CD4-positive, CD25-positive, alpha-beta regulatory T cell (primary cell): ENCODE measurements at regions not wholly inside any gene's neighbourhood (a gene's known extent, or its start where the extent isn't known, plus 50 kb on each side); places are given as distances from the start of the nearest gene placed in this dataset.

Experiments used
- ATAC-seq, 2 donors: fragments of 150-1000 bp; cut with Tn5 transposase; one replicate each; pipeline ENCODE4 v1.10.0; 2021; ENCODE audit warnings: low read depth in 2 of 2, moderate number of reproducible peaks in 2 of 2, moderate library complexity in 1 of 2
- DNase-seq, 3 donors: peaks; one replicate each; pipeline versions ENCODE4 v3.0.0 to v3.0.0-alpha.2; 2012 to 2022; ENCODE audit warnings: mixed read lengths in 1 of 3
- H3K27ac ChIP-seq: one replicate; pipeline ENCODE4 v1.7.0; 2013; ENCODE audit warnings: mild to moderate bottlenecking, low read length; ENCODE audit not compliant: insufficient read depth, poor library complexity, severe bottlenecking
- H3K27me3 ChIP-seq: one replicate; pipeline ENCODE4 v1.7.0; 2013; ENCODE audit warnings: low read length; ENCODE audit not compliant: control insufficient read depth, insufficient read depth
- H3K36me3 ChIP-seq: one replicate; pipeline ENCODE4 v1.7.0; 2013; ENCODE audit warnings: mild to moderate bottlenecking, low read length, moderate library complexity; ENCODE audit not compliant: control insufficient read depth, insufficient read depth
- H3K4me1 ChIP-seq: 2 replicates; pipeline ENCODE4 v1.7.0; 2013; ENCODE audit warnings: mild to moderate bottlenecking, low read length; ENCODE audit not compliant: insufficient read depth, control insufficient read depth, poor library complexity, severe bottlenecking
- H3K4me3 ChIP-seq: one replicate; pipeline ENCODE4 v1.7.0; 2013; ENCODE audit warnings: low read depth, mild to moderate bottlenecking, low read length, moderate library complexity
- H3K9me3 ChIP-seq, 2 experiments: 1 replicate in 1 of 2; 2 replicates in 1 of 2; pipeline ENCODE4 v1.7.0; 2013; ENCODE audit warnings: low read length in 2 of 2, mild to moderate bottlenecking in 1 of 2, moderate library complexity in 1 of 2; ENCODE audit not compliant: control insufficient read depth in 2 of 2
- H3K27ac Mint-ChIP-seq, 3 donors: one replicate each; pipeline ENCODE4 v1.8.0; 2020 to 2022; ENCODE audit warnings: mild to moderate bottlenecking in 3 of 3, mixed read lengths in 3 of 3, moderate library complexity in 2 of 3
- H3K27me3 Mint-ChIP-seq: one replicate; pipeline ENCODE4 v1.8.0; 2022; ENCODE audit warnings: mild to moderate bottlenecking, mixed read lengths
- H3K36me3 Mint-ChIP-seq: one replicate; pipeline ENCODE4 v1.8.0; 2020; ENCODE audit warnings: mixed read lengths
- H3K4me1 Mint-ChIP-seq, 4 donors: one replicate each; pipeline ENCODE4 v1.8.0; 2020 to 2022; ENCODE audit warnings: mixed read lengths in 4 of 4, mild to moderate bottlenecking in 1 of 4
- H3K4me3 Mint-ChIP-seq, 4 donors: one replicate each; pipeline ENCODE4 v1.8.0; 2020 to 2022; ENCODE audit warnings: mild to moderate bottlenecking in 4 of 4, mixed read lengths in 4 of 4, moderate library complexity in 3 of 4
- H3K9me3 Mint-ChIP-seq, 7 donors: one replicate each; pipeline ENCODE4 v1.8.0; 2020 to 2022; ENCODE audit warnings: mixed read lengths in 7 of 7, mild to moderate bottlenecking in 3 of 7, moderate library complexity in 2 of 7

DNA sequence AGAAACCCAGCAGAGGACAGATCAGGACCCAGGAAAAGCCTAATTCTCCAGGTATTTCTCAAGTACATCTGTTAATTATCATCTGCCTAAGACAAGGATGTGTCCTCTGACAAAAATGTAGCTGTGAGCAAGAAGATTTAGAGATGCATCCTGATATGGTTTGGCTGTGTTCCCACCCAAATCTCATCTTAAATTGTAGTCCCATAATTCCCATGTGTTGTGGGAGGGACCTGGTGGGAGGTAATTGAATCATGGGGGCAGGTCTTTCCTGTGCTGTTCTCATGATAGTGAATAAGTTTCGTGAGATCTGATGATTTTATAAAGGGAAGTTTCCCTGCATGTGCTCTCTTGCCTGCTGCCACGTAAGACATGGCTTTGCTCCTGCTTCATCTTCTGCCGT is 381.8 kb downstream of the BUD13 start:
- Histone ChIP-seq H3K4me3 (no peak overlapping the region), H3K36me3 (no peaks in the 10 kb centered on the region), H3K27me3 (no peaks in the 10 kb centered on the region), H3K9me3 (no peaks in the 10 kb centered on the region), H3K4me1 (no peaks in the 10 kb centered on the region), H3K27ac (no peak overlapping the region)
- Mint-ChIP-seq H3K4me3 (no peak overlapping the region), H3K27me3 (peaks cover 4% of the 10 kb centered on the region), H3K4me1 (no peaks in the 10 kb centered on the region), H3K9me3 (peaks cover 0 to 2% (median 0%) of the 10 kb centered on the region in 7 donors), H3K36me3 (no peaks in the 10 kb centered on the region), H3K27ac (no peak overlapping the region)
- no peak for ATAC-seq
- DNase-seq, result no peak

DNA sequence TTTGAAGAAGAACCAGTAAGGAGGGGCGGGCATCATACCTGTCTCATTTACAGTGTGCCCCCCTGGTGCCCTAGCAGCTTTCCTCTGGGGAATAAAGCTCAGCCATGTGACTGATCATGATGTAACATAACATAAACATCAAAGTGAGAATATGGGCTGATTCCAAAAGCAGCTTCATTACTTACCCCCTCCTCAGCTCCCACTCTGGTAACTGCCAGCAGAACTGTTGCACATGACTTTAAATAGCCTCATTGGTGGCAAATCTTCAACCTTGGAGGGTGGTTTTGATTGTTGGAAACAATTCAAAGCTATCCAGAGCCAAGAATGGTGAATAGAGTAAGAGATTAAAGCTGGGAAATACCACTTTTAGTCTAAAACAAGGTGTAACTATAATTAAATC is 384.6 kb downstream of the BUD13 start:
- H3K4me3 ChIP-seq, result no peak overlapping the region
- H3K9me3 ChIP-seq, result no peaks in the 10 kb centered on the region
- peaks cover 0 to 2% (median 0%) of the 10 kb centered on the region in 7 donors for H3K9me3 Mint-ChIP-seq
- no peaks in the 10 kb centered on the region for H3K36me3 ChIP-seq
- DNase-seq, result no peak
- H3K4me1 Mint-ChIP-seq, result no peaks in the 10 kb centered on the region
- H3K27ac Mint-ChIP-seq, result no peak overlapping the region
- ATAC-seq, result no peak
- H3K4me3 Mint-ChIP-seq, result no peak overlapping the region
- no peaks in the 10 kb centered on the region for H3K27me3 ChIP-seq
- H3K27ac ChIP-seq, result no peak overlapping the region
- no peaks in the 10 kb centered on the region for H3K36me3 Mint-ChIP-seq
- peaks cover 8% of the 10 kb centered on the region for H3K27me3 Mint-ChIP-seq
- H3K4me1 ChIP-seq, result no peaks in the 10 kb centered on the region

DNA sequence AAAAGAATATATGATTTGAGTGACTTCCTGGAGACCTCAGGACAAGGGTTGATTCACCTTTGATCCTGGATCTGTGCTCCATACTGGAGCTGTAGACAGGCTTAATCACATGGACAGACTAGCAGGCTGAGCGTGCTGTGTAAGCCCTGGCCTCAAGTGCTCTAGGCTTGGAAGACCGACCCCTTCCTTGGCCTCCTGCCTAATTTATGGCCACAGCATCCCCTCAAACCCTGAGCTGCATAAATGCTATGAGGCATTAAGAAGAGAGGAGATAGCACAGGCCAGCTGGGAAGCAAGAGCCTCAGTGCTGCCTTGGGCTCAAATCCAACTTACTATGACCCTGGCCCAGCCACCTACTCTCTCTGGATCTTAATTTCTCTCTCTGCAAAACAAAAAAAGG is 385.1 kb downstream of the BUD13 start:
- Histone ChIP-seq H3K4me1 (no peaks in the 10 kb centered on the region), H3K36me3 (no peaks in the 10 kb centered on the region), H3K4me3 (no peak overlapping the region), H3K9me3 (no peaks in the 10 kb centered on the region), H3K27ac (no peak overlapping the region), H3K27me3 (no peaks in the 10 kb centered on the region)
- H3K27me3 Mint-ChIP-seq, result peaks cover 8% of the 10 kb centered on the region
- H3K4me1 Mint-ChIP-seq, result no peaks in the 10 kb centered on the region
- H3K27ac Mint-ChIP-seq, result no peak overlapping the region
- DNase-seq (no peak), ATAC-seq (no peak)
- peaks cover 0 to 2% (median 0%) of the 10 kb centered on the region in 7 donors for H3K9me3 Mint-ChIP-seq
- no peak overlapping the region for H3K4me3 Mint-ChIP-seq
- H3K36me3 Mint-ChIP-seq, result no peaks in the 10 kb centered on the region

DNA sequence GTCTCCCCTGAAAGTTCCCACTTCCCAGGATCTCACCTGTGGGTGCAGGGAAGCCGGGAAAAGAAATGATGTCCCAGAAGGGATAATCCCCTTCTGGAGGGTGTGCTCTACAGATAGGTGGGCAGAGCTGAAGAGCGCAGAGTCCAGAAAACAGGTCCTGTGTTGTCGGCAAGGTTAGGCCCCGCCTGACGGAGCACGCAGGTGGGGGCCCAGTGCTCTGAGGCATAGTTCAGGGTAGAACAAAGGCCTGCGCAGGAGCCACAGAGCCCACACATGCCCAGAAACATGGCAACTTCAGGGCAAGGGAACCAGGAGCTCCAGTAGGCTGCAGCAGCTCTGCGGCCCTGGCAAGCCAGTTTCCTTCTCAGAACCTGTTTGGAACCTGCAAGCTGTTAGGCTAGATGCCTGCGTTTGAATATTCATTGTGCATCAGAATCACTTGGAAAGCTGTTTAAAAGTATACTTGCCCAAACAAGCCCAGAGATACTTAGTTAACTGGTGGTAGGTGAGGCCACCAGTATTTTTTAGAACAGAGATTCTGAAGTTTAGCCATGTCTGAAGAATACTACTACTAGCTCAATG is 386.6 kb downstream of the BUD13 start:
- Histone ChIP-seq H3K27me3 (no peaks in the 10 kb centered on the region), H3K36me3 (no peaks in the 10 kb centered on the region), H3K27ac (no peak overlapping the region), H3K9me3 (no peaks in the 10 kb centered on the region), H3K4me3 (no peak overlapping the region), H3K4me1 (no peaks in the 10 kb centered on the region)
- Mint-ChIP-seq H3K27ac (no peak overlapping the region), H3K4me3 (no peak overlapping the region), H3K9me3 (peaks cover 0 to 6% (median 0%) of the 10 kb centered on the region in 7 donors), H3K36me3 (no peaks in the 10 kb centered on the region), H3K27me3 (peaks cover 8% of the 10 kb centered on the region), H3K4me1 (no peaks in the 10 kb centered on the region)
- DNase-seq, result no peak
- no peak for ATAC-seq

DNA sequence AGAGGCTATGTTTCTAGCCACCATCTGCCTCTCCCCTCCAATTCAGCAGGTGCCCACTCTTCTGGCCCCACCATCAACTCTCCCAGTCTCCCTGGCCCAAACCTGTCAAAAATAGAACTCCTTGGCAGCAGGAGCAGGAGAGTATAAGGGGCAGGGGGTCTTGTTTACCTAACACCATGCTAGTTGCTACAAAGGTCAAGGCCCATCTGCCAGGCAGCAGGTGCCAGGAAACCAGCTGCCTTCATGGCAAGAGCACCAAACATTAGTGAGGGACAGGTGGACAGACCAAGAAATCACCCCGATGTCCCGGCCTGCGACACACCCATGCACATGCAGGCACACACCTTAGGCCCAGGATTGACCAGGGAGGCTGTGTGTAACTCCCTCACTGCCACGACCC is 387.9 kb downstream of the BUD13 start:
- H3K4me3 ChIP-seq, result no peak overlapping the region
- H3K27me3 Mint-ChIP-seq, result peaks cover 8% of the 10 kb centered on the region
- DNase-seq (no peak), ATAC-seq (no peak)
- H3K9me3 Mint-ChIP-seq, result peaks cover 0 to 5% (median 0%) of the 10 kb centered on the region in 7 donors
- H3K36me3 Mint-ChIP-seq, result no peaks in the 10 kb centered on the region
- H3K9me3 ChIP-seq, result no peaks in the 10 kb centered on the region
- no peak overlapping the region for H3K4me3 Mint-ChIP-seq
- H3K4me1 Mint-ChIP-seq, result no peaks in the 10 kb centered on the region
- no peaks in the 10 kb centered on the region for H3K27me3 ChIP-seq
- no peaks in the 10 kb centered on the region for H3K36me3 ChIP-seq
- no peak overlapping the region for H3K27ac ChIP-seq
- no peak overlapping the region for H3K27ac Mint-ChIP-seq
- no peaks in the 10 kb centered on the region for H3K4me1 ChIP-seq

DNA sequence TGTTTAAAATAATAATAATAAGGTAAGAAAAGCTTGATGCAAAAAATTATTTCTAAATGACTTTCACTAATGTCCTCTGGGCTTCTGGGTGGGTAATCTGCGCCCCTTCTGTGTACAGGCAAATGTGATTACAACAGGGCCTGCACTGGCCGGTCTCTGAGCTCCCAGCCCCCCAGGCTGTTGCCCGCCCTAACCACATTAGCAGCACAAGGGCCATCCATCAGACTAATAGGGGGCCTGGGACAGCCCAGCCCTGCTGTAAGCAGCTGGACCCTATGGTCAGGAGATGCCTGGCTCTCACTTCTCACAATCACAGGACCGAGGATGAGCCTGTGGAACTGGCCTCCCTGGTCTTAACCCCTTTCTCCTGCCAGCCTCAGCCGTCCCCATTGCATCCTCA is 388.4 kb downstream of the BUD13 start:
- Mint-ChIP-seq H3K36me3 (no peaks in the 10 kb centered on the region), H3K27ac (no peak overlapping the region), H3K4me1 (no peaks in the 10 kb centered on the region), H3K4me3 (no peak overlapping the region), H3K27me3 (peaks cover 8% of the 10 kb centered on the region), H3K9me3 (peaks cover 0 to 4% (median 0%) of the 10 kb centered on the region in 7 donors)
- H3K27ac ChIP-seq, result no peak overlapping the region
- H3K36me3 ChIP-seq, result no peaks in the 10 kb centered on the region
- H3K27me3 ChIP-seq, result no peaks in the 10 kb centered on the region
- no peak overlapping the region for H3K4me3 ChIP-seq
- ATAC-seq (no peak), DNase-seq (no peak)
- H3K9me3 ChIP-seq, result no peaks in the 10 kb centered on the region
- H3K4me1 ChIP-seq, result no peaks in the 10 kb centered on the region

DNA sequence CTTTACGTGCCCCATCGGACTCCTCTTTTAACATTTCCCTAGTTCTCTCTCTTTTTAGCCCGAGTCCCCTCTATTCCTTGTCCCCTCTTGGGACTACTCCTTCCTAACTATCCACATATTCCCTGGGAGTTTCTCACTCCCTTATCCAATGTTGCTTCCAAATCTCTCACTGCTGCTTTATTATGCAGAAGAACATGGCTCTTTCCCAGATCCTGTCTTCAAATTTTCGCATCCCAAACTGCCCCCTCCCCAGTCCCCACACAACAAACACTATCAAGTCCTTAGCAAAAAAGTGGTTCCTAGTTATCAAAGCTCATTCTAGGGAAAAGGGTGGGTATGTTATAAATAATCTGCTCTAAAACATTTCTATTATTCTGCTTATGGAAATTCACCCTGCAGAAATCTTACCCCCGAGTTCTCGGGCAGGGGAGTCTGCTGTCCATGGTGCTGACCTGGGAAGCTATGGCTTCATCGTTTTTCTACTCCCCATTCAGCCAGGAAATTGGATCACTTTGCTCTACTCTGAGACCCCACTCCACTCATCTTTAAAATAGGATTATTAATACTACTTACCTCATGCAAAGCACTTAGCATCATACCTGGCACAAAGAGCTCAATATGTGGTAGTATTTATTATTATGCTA is 393.5 kb downstream of the BUD13 start:
- H3K36me3 Mint-ChIP-seq, result no peaks in the 10 kb centered on the region
- DNase-seq (no peak), ATAC-seq (no peak)
- H3K9me3 ChIP-seq, result no peaks in the 10 kb centered on the region
- H3K27ac Mint-ChIP-seq, result no peak overlapping the region
- H3K4me1 Mint-ChIP-seq, result no peaks in the 10 kb centered on the region
- peaks cover 0 to 5% (median 0%) of the 10 kb centered on the region in 7 donors for H3K9me3 Mint-ChIP-seq
- H3K36me3 ChIP-seq, result no peaks in the 10 kb centered on the region
- H3K4me1 ChIP-seq, result no peaks in the 10 kb centered on the region
- H3K27me3 Mint-ChIP-seq, result no peaks in the 10 kb centered on the region
- no peak overlapping the region for H3K4me3 Mint-ChIP-seq
- H3K27me3 ChIP-seq, result no peaks in the 10 kb centered on the region
- no peak overlapping the region for H3K27ac ChIP-seq
- H3K4me3 ChIP-seq, result no peak overlapping the region

DNA sequence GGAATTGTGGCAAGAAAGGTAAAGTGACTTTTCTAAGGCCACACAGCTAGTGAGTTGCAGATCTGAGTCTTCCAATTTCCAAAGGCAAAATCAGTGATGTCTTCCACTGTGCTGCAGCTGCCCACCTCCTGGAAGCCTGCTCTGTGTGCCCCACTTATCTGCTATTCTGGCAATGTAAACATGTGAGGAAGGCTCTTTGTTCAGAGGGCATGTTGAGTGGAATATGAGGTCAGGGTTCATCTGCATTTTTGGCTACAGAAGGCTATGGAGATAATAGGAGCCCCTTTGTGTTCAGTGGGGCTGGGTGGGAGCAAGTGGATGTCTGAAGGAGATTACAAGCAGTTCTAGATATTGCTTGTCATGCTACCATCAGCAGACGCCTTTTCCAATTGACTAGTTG is 396.2 kb downstream of the BUD13 start:
- no peak for ATAC-seq

More for the DNA sequence above, 396.2 kb downstream of the BUD13 start:
- Mint-ChIP-seq H3K4me1 (no peaks in the 10 kb centered on the region), H3K27me3 (no peaks in the 10 kb centered on the region), H3K36me3 (no peaks in the 10 kb centered on the region), H3K9me3 (peaks cover 0 to 8% (median 0%) of the 10 kb centered on the region in 7 donors), H3K4me3 (no peak overlapping the region), H3K27ac (no peak overlapping the region)
- Histone ChIP-seq H3K4me3 (no peak overlapping the region), H3K27ac (no peak overlapping the region), H3K27me3 (no peaks in the 10 kb centered on the region), H3K36me3 (no peaks in the 10 kb centered on the region), H3K9me3 (no peaks in the 10 kb centered on the region), H3K4me1 (no peaks in the 10 kb centered on the region)
- DNase-seq, result no peak
